KMS-11 (cell line): ENCODE measurements at regions not wholly inside any gene's neighbourhood (a gene's known extent, or its start where the extent isn't known, plus 50 kb on each side); places are given as distances from the start of the nearest gene placed in this dataset.
"Not testable (repeated sequence)": the region's sequence is repeated elsewhere in the genome, so short reads cannot be mapped to it uniquely, and the experiment has no call there.

Experiments
- H2AFZ ChIP-seq: fragments of 200-600 bp; sonication (generic); 2 replicates; pipeline ENCODE4 v1.6.1; 2016; ENCODE audit warnings: antibody characterized with exemption, mixed run types, low read depth
- H3K27ac ChIP-seq: fragments of 200-600 bp; sonication (generic); 2 replicates; pipeline ENCODE4 v1.6.1; 2016; ENCODE audit warnings: mild to moderate bottlenecking, mixed run types
- H3K27me3 ChIP-seq: fragments of 200-600 bp; sonication (generic); 2 replicates; pipeline ENCODE4 v1.6.1; 2017; ENCODE audit warnings: mild to moderate bottlenecking, low read depth, mixed run types, moderate library complexity; ENCODE audit not compliant: insufficient read depth
- H3K36me3 ChIP-seq: fragments of 200-600 bp; sonication (generic); 2 replicates; pipeline ENCODE4 v1.6.1; 2017; ENCODE audit warnings: mild to moderate bottlenecking, mixed run types; ENCODE audit not compliant: insufficient read depth
- H3K4me1 ChIP-seq: fragments of 200-600 bp; sonication (generic); 2 replicates; pipeline ENCODE4 v1.6.1; 2016; ENCODE audit warnings: mild to moderate bottlenecking, low read depth, mixed run types; ENCODE audit not compliant: poor library complexity, severe bottlenecking
- H3K4me2 ChIP-seq: fragments of 200-600 bp; sonication (generic); 2 replicates; pipeline ENCODE4 v1.7.0; 2016; ENCODE audit warnings: mild to moderate bottlenecking, mixed run types
- H3K4me3 ChIP-seq: fragments of 200-600 bp; sonication (generic); IDR thresholded peaks from 2 replicates; pipeline ENCODE4 v1.6.1; 2017; ENCODE audit warnings: low read depth, low read length, mixed read lengths; ENCODE audit not compliant: insufficient read depth
- H3K79me2 ChIP-seq: fragments of 200-600 bp; sonication (generic); 2 replicates; pipeline ENCODE4 v1.6.1; 2016; ENCODE audit warnings: low read depth, mixed run types; ENCODE audit not compliant: insufficient read depth
- H3K9ac ChIP-seq: fragments of 200-600 bp; sonication (generic); 2 replicates; pipeline ENCODE4 v1.6.1; 2016; ENCODE audit warnings: mild to moderate bottlenecking, mixed run types
- H4K20me1 ChIP-seq: fragments of 200-600 bp; sonication (generic); 2 replicates; pipeline ENCODE4 v1.6.1; 2016; ENCODE audit warnings: mild to moderate bottlenecking, mixed run types; ENCODE audit not compliant: insufficient read depth
- CTCF ChIP-seq: fragments of 200-600 bp; sonication (generic); conservative IDR thresholded peaks from 2 replicates; pipeline ENCODE4 v1.6.1; 2017; ENCODE audit warnings: low read depth, mild to moderate bottlenecking, antibody characterized with exemption, low read length, moderate library complexity, mixed read lengths

- no peak overlapping the region for H3K27ac ChIP-seq
- TF ChIP-seq CTCF = no peak
- no peaks in the 10 kb centered on the region for H3K79me2 ChIP-seq
- no peak overlapping the region for H3K9ac ChIP-seq
- H3K36me3 ChIP-seq = no peaks in the 10 kb centered on the region
- H3K4me3 ChIP-seq = no peak overlapping the region
- H3K4me2 ChIP-seq = no peak overlapping the region
- H3K27me3 ChIP-seq = no peaks in the 10 kb centered on the region
- H2AFZ ChIP-seq = no peak overlapping the region
- H3K4me1 ChIP-seq = no peaks in the 10 kb centered on the region
- no peaks in the 10 kb centered on the region for H4K20me1 ChIP-seq
Observed at GRCh38 chr21:36261459-36261858, 58.5 kb upstream of the MORC3 start.

GRCh38 chr21:36263797-36264196 lies 56.2 kb upstream of the MORC3 start:
- no peaks in the 10 kb centered on the region for H4K20me1 ChIP-seq
- no peaks in the 10 kb centered on the region for H3K36me3 ChIP-seq
- no peak overlapping the region for H2AFZ ChIP-seq
- no peak overlapping the region for H3K9ac ChIP-seq
- H3K79me2 ChIP-seq = no peaks in the 10 kb centered on the region
- no peak overlapping the region for H3K4me3 ChIP-seq
- H3K4me2 ChIP-seq = no peak overlapping the region
- no peaks in the 10 kb centered on the region for H3K4me1 ChIP-seq
- no peak overlapping the region for H3K27ac ChIP-seq
- no peaks in the 10 kb centered on the region for H3K27me3 ChIP-seq
- TF ChIP-seq CTCF = no peak

DNA sequence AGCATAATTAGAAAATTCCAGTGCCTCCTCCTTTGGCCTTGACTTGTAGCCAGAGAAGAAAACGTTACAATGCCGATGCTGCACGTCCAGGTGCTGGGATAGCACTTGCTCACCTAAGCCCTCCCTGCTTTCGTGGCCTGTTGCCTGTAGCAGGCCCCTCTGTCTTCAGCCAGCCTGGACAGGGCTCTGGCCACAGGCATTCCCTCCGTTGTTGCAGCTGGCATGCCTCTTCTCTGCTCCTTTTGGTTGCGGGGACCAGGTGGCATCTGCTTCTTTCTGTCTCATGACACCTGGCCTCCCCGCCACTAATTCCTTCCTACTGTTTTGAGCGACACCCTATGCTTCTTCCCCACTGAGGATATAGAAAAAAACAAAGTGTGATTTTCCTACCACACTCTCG lies 54.6 kb upstream of the MORC3 start:
- Histone ChIP-seq H4K20me1 (no peaks in the 10 kb centered on the region), H3K4me2 (no peak overlapping the region), H3K27me3 (no peaks in the 10 kb centered on the region), H3K9ac (no peak overlapping the region), H3K79me2 (no peaks in the 10 kb centered on the region), H2AFZ (no peak overlapping the region), H3K27ac (no peak overlapping the region), H3K4me1 (no peaks in the 10 kb centered on the region), H3K4me3 (no peak overlapping the region), H3K36me3 (no peaks in the 10 kb centered on the region)
- TF ChIP-seq CTCF = no peak

GRCh38 chr21:36267828-36268227 lies 52.2 kb upstream of the MORC3 start:
- H3K79me2 ChIP-seq, H3K4me2 ChIP-seq, H3K4me3 ChIP-seq, H3K27me3 ChIP-seq, H3K36me3 ChIP-seq, H3K9ac ChIP-seq, H3K4me1 ChIP-seq, H3K27ac ChIP-seq, H2AFZ ChIP-seq, H4K20me1 ChIP-seq: not testable (repeated sequence)

DNA sequence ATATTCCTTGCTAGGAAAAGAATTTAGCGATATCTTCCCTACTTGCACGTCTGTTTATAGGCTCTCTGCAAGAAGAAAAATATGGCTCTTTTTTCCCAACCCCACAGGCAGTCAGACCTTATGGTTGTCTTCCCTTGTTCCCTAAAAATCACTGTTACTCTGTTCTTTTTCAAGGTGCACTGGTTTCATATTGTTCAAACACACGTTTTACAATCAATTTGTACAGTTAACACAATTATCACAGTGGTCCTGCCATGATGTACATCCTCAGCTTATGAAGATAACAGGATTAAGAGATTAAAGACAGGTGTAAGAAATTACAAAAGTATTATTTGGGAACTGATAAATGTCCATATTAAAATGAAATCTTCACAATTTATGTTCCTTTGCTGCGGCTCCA lies 51.7 kb upstream of the MORC3 start:
- not testable (repeated sequence) for H3K27me3 ChIP-seq, H2AFZ ChIP-seq, H3K4me2 ChIP-seq, H3K4me3 ChIP-seq, H3K36me3 ChIP-seq, H4K20me1 ChIP-seq, H3K79me2 ChIP-seq, H3K9ac ChIP-seq, H3K27ac ChIP-seq, H3K4me1 ChIP-seq
